ENCODE measurements at regions not wholly inside any gene's neighbourhood (a gene's known extent, or its start where the extent isn't known, plus 50 kb on each side); places are given as distances from the start of the nearest gene placed in this dataset.

- TF ChIP-seq, protein P1, sequence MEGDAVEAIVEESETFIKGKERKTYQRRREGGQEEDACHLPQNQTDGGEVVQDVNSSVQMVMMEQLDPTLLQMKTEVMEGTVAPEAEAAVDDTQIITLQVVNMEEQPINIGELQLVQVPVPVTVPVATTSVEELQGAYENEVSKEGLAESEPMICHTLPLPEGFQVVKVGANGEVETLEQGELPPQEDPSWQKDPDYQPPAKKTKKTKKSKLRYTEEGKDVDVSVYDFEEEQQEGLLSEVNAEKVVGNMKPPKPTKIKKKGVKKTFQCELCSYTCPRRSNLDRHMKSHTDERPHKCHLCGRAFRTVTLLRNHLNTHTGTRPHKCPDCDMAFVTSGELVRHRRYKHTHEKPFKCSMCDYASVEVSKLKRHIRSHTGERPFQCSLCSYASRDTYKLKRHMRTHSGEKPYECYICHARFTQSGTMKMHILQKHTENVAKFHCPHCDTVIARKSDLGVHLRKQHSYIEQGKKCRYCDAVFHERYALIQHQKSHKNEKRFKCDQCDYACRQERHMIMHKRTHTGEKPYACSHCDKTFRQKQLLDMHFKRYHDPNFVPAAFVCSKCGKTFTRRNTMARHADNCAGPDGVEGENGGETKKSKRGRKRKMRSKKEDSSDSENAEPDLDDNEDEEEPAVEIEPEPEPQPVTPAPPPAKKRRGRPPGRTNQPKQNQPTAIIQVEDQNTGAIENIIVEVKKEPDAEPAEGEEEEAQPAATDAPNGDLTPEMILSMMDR (IDR thresholded peaks at IDR 0.05), result no peak
- no peak for TF ChIP-seq ZFX (IDR thresholded peaks at IDR 0.05; ENCODE audit: borderline replicate concordance)
Observed at GRCh38 chr9:79382044-79382443, 189.7 kb upstream of the TLE4 start.

Data from 22Rv1 (cell line).